Choroid plexus epithelial cell (primary cell): ENCODE measurements at regions not wholly inside any gene's neighbourhood (a gene's known extent, or its start where the extent isn't known, plus 50 kb on each side); places are given as distances from the start of the nearest gene placed in this dataset.

Experiments
- DNase-seq: peaks from one replicate; pipeline ENCODE4 v3.0.0-alpha.2; 2010; ENCODE audit warnings: low read depth
- H3K4me3 ChIP-seq: 2 replicates; pipeline ENCODE4 v1.5.1; 2011; ENCODE audit warnings: low read depth, mild to moderate bottlenecking, control low read depth, low read length, moderate library complexity
- CTCF ChIP-seq: conservative IDR thresholded peaks from 2 replicates; pipeline ENCODE4 v1.5.1; 2011; ENCODE audit warnings: low read depth, mild to moderate bottlenecking, control low read depth, inconsistent platforms, low read length, moderate library complexity

DNA sequence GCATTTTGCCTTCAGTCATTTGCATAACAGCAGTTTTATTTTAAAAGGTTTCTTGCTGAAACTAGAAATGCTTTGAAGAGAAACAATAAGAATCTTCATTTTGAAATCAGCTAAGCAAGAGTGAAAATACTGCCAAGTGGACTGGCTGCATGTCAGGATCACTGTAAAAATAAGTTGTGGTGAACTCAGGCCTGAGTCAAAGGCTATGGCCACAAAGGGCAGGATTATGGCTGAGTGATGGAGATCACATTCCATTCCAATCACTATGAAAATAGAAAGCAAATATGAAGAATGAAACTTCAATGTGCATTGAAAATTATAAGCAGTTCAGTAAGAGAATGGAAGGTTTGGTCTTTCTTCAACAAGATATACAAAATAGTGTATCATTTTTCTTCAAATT lies 224.5 kb downstream of the PCDH18 start:
- no peak overlapping the region for H3K4me3 ChIP-seq
- DNase-seq = peak; percentile 94
- no peak for TF ChIP-seq CTCF

- no peak overlapping the region for H3K4me3 ChIP-seq
- no peak for DNase-seq
- TF ChIP-seq CTCF = no peak
Measured at GRCh38 chr4:137300776-137301175, 231.5 kb downstream of the PCDH18 start.

DNA sequence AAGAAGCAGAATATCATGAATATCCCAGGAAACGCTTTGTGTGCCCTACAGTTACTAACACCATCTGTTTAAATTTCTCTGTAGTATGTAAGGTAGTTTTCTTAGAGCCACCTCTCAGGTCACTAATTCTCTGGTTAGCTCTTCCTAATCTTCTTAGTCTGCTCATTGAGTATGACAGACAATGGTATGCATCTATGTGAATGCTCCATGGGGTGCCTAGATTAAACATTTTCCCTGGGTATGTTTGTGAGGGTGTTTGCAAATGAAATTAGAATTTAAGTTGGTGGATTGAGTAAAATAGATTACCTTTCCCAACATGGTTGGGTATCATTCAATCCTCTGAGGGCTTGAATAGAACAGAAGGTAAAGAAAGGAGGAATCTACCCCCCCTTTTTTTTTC lies 233.0 kb downstream of the PCDH18 start:
- H3K4me3 ChIP-seq = no peak overlapping the region
- DNase-seq = no peak
- TF ChIP-seq CTCF = no peak

GRCh38 chr4:137293281-137293680 lies 239.0 kb downstream of the PCDH18 start:
- no peak for TF ChIP-seq CTCF
- no peak for DNase-seq
- no peak overlapping the region for H3K4me3 ChIP-seq

DNA sequence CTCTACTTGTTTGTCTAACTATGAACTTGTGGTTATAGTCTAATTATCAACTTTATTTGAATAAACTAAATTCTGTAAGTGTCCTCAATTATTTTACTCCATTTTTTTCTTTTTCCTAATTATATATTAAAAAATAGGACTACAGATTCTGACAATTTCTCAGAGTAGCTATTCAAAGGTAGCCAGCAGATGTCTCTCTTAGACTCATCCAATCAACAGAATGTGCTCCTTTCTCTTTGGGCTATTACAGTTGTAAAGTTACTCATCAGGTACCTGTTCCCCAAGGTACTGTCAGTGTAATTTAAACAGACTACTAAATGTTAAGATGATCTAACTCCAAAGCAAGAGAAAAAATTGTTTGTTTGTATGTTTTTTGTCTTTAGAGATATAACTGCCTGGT lies 248.6 kb downstream of the PCDH18 start:
- peak; percentile 65 for TF ChIP-seq CTCF
- peak; percentile 75 for DNase-seq

GRCh38 chr4:137278431-137278830 lies 253.9 kb downstream of the PCDH18 start:
- no peak for TF ChIP-seq CTCF
- H3K4me3 ChIP-seq = no peak overlapping the region
- DNase-seq = peak; percentile 23

More for the DNA sequence above, 248.6 kb downstream of the PCDH18 start:
- no peak overlapping the region for H3K4me3 ChIP-seq

GRCh38 chr4:137274404-137274803 lies 257.9 kb downstream of the PCDH18 start:
- no peak for TF ChIP-seq CTCF
- no peak overlapping the region for H3K4me3 ChIP-seq
- DNase-seq = peak; percentile 64
